ENCODE measurements at regions not wholly inside any gene's neighbourhood (a gene's known extent, or its start where the extent isn't known, plus 50 kb on each side); places are given as distances from the start of the nearest gene placed in this dataset.

DNA sequence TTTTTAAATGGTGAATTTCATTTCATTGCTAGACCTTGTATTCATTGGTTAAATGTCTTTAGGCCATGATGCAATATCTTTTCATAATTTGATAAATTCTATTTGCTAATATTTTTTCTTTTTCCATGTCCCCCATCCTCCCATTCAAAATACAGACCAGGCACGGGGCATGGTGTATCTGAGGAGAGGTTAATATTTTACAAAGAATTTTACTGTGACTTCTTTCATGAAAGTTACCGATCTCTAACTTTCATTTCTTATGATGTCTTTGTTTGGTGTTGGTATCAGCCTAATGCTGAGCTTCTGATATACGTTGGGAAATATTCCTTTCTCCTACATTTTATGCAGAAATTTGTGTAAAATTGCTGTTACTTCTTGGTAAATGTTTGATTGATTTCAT lies 216.7 kb upstream of the IGFBP3 start:
- TF ChIP-seq, protein P1, sequence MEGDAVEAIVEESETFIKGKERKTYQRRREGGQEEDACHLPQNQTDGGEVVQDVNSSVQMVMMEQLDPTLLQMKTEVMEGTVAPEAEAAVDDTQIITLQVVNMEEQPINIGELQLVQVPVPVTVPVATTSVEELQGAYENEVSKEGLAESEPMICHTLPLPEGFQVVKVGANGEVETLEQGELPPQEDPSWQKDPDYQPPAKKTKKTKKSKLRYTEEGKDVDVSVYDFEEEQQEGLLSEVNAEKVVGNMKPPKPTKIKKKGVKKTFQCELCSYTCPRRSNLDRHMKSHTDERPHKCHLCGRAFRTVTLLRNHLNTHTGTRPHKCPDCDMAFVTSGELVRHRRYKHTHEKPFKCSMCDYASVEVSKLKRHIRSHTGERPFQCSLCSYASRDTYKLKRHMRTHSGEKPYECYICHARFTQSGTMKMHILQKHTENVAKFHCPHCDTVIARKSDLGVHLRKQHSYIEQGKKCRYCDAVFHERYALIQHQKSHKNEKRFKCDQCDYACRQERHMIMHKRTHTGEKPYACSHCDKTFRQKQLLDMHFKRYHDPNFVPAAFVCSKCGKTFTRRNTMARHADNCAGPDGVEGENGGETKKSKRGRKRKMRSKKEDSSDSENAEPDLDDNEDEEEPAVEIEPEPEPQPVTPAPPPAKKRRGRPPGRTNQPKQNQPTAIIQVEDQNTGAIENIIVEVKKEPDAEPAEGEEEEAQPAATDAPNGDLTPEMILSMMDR (IDR thresholded peaks at IDR 0.05): no peak
- TF ChIP-seq POLR2A (IDR thresholded peaks at IDR 0.05): no peak

All from adrenal gland (tissue), 5 donors.